ENCODE measurements at regions not wholly inside any gene's neighbourhood (a gene's known extent, or its start where the extent isn't known, plus 50 kb on each side); places are given as distances from the start of the nearest gene placed in this dataset.

- no peak for TF ChIP-seq CTCF (IDR thresholded peaks at IDR 0.05; ENCODE audit: insufficient read depth, low read depth, low read length, missing control alignments)
- DNase-seq (ENCODE audit: low read depth) = no peak
- no peak overlapping the region for H3K4me3 ChIP-seq (ENCODE audit: low read depth, low read length)
Measured at GRCh38 chr14:51188566-51189185, 51.4 kb upstream of the TMX1 start.

DNA sequence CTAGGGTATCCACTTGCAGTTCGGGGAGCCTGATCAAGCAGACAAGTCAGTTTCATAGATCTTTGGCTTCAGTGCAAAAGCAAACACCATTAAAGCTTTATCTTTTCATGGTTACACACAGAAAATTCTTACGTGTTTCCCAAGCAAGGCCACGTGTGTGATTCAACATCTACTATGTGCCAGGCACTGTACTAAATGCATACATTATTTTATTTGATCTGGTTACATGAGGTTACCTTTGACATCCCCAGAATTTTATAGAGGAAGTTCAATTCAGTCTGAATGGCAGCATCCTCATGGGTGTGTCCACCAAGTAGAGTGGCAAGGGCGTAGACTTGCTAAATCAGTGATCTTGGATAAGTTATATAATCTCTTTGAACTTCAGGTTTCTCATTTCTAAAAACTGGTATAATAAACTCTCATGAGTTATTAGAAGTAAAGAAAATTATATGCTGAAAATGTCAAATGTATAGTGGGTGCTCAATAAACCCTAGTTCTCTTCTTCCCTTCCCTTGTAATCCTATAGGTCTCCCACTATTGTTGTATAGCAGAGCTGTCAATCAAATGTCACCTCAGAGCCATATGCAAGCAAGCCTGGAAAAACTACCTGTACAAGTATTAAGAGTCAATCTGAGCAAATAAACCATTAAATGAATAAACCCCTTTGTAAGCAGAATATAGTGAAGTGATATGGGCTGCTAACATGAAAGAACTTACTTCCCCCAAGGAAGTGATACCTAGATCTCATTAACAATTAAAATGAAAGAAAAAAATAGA is 50.3 kb upstream of the TMX1 start:
- DNase-seq (ENCODE audit: low read depth) = no peak
- H3K4me3 ChIP-seq (ENCODE audit: low read depth, low read length) = no peak overlapping the region
- TF ChIP-seq CTCF (IDR thresholded peaks at IDR 0.05; ENCODE audit: insufficient read depth, low read depth, low read length, missing control alignments) = no peak

All from GM12865 (cell line).